ENCODE measurements at regions not wholly inside any gene's neighbourhood (a gene's known extent, or its start where the extent isn't known, plus 50 kb on each side); places are given as distances from the start of the nearest gene placed in this dataset.

- intact Hi-C loops (cut with DNase I): no loop called here
- H3K27me3 ChIP-seq: no peaks in the 10 kb centered on the region
- TF ChIP-seq POLR2AphosphoS5 (IDR thresholded peaks at IDR 0.05; ENCODE audit: insufficient read depth in 1 of 2, low read depth in 1 of 2) (peak in 1 of 2 donors; percentile 34), POLR2A (IDR thresholded peaks at IDR 0.05) (no peak)
- DNase-seq (ENCODE audit: extremely low spot score in 2 of 2): no peak
- no peaks in the 10 kb centered on the region for H3K9me3 ChIP-seq
- H3K4me3 ChIP-seq: no peak overlapping the region
- H3K36me3 ChIP-seq: no peaks in the 10 kb centered on the region
- H3K27ac ChIP-seq: no peak overlapping the region
- peaks cover 16% of the 10 kb centered on the region for H3K4me1 ChIP-seq
Observed at GRCh38 chr13:105920370-105920769, 615.1 kb downstream of the EFNB2 start.

GRCh38 chr13:105918842-105919741 is 616.4 kb downstream of the EFNB2 start:
- intact Hi-C loops (cut with DNase I): no loop called here
- no peak overlapping the region for H3K27ac ChIP-seq

GRCh38 chr13:105915146-105915850 is 620.2 kb downstream of the EFNB2 start:
- TF ChIP-seq CTCF (IDR thresholded peaks at IDR 0.05) (no peak), POLR2A (IDR thresholded peaks at IDR 0.05) (no peak), POLR2AphosphoS5 (IDR thresholded peaks at IDR 0.05; ENCODE audit: insufficient read depth in 1 of 2, low read depth in 1 of 2) (no peak)
- peaks cover 16% of the 10 kb centered on the region for H3K4me1 ChIP-seq

More at GRCh38 chr13:105918842-105919741, 616.4 kb downstream of the EFNB2 start:
- TF ChIP-seq CTCF (IDR thresholded peaks at IDR 0.05) (no peak), POLR2AphosphoS5 (IDR thresholded peaks at IDR 0.05; ENCODE audit: insufficient read depth in 1 of 2, low read depth in 1 of 2) (no peak), POLR2A (IDR thresholded peaks at IDR 0.05) (no peak)
- H3K36me3 ChIP-seq: no peaks in the 10 kb centered on the region
- no peaks in the 10 kb centered on the region for H3K9me3 ChIP-seq
- no peak for DNase-seq (ENCODE audit: extremely low spot score in 2 of 2)
- no peak overlapping the region for H3K4me3 ChIP-seq
- peaks cover 16% of the 10 kb centered on the region for H3K4me1 ChIP-seq
- H3K27me3 ChIP-seq: no peaks in the 10 kb centered on the region

GRCh38 chr13:105914291-105915036 is 621.0 kb downstream of the EFNB2 start:
- DNase-seq (ENCODE audit: extremely low spot score in 2 of 2): no peak
- Histone ChIP-seq H3K27me3 (no peaks in the 10 kb centered on the region), H3K4me3 (no peak overlapping the region), H3K36me3 (no peaks in the 10 kb centered on the region), H3K4me1 (peaks cover 9% of the 10 kb centered on the region), H3K27ac (no peak overlapping the region), H3K9me3 (no peaks in the 10 kb centered on the region)
- intact Hi-C loops (cut with DNase I): no loop called here
- TF ChIP-seq CTCF (IDR thresholded peaks at IDR 0.05): no peak
- no peak for TF ChIP-seq POLR2AphosphoS5 (IDR thresholded peaks at IDR 0.05; ENCODE audit: insufficient read depth in 1 of 2, low read depth in 1 of 2)
- no peak for TF ChIP-seq POLR2A (IDR thresholded peaks at IDR 0.05)

More at GRCh38 chr13:105915146-105915850, 620.2 kb downstream of the EFNB2 start:
- Histone ChIP-seq H3K9me3 (no peaks in the 10 kb centered on the region), H3K4me3 (no peak overlapping the region), H3K27me3 (no peaks in the 10 kb centered on the region), H3K36me3 (no peaks in the 10 kb centered on the region), H3K27ac (peak overlapping the region; percentile 22)
- DNase-seq (ENCODE audit: extremely low spot score in 2 of 2): no peak
- intact Hi-C loops (cut with DNase I): no loop called here

- no peaks in the 10 kb centered on the region for H3K9me3 ChIP-seq
- no peak for DNase-seq (ENCODE audit: extremely low spot score in 2 of 2)
- H3K27me3 ChIP-seq: no peaks in the 10 kb centered on the region
- peaks cover 27% of the 10 kb centered on the region for H3K4me1 ChIP-seq
- H3K36me3 ChIP-seq: no peaks in the 10 kb centered on the region
- intact Hi-C loops (cut with DNase I): no loop called here
- H3K4me3 ChIP-seq: no peak overlapping the region
- no peak overlapping the region for H3K27ac ChIP-seq
- TF ChIP-seq POLR2AphosphoS5 (IDR thresholded peaks at IDR 0.05; ENCODE audit: insufficient read depth in 1 of 2, low read depth in 1 of 2) (no peak), POLR2A (IDR thresholded peaks at IDR 0.05) (no peak), CTCF (IDR thresholded peaks at IDR 0.05) (no peak)
Observed at GRCh38 chr13:105908586-105908985, 626.9 kb downstream of the EFNB2 start.

Measured in vagina (tissue), 2 donors.